HG02943 (cell line): ENCODE measurements at regions not wholly inside any gene's neighbourhood (a gene's known extent, or its start where the extent isn't known, plus 50 kb on each side); places are given as distances from the start of the nearest gene placed in this dataset.
"Not testable (repeated sequence)": the region's sequence is repeated elsewhere in the genome, so short reads cannot be mapped to it uniquely, and the experiment has no call there.

Experiments
- ATAC-seq: cut with Tn5 transposase; IDR thresholded peaks from one replicate; pipeline ENCODE4 v1.9.1; 2021; ENCODE audit warnings: mild to moderate bottlenecking, low read depth, moderate library complexity; ENCODE audit not compliant: unreplicated experiment

GRCh38 chr4:114226968-114227760 is 247.7 kb upstream of the ARSJ start:
- ATAC-seq, result no peak

- no peak for ATAC-seq
These were observed 250.3 kb upstream of the ARSJ start for GRCh38 chr4:114229706-114230105.

GRCh38 chr4:114236171-114236769 is 256.8 kb upstream of the ARSJ start:
- no peak for ATAC-seq

- no peak for ATAC-seq
These were observed 258.6 kb upstream of the ARSJ start for GRCh38 chr4:114237997-114238396.

GRCh38 chr4:114249561-114249960 is 270.1 kb upstream of the ARSJ start:
- ATAC-seq, result no peak

- no peak for ATAC-seq
These were observed 270.5 kb upstream of the ARSJ start for GRCh38 chr4:114249976-114250375.

GRCh38 chr4:114250439-114250891 is 271.0 kb upstream of the ARSJ start:
- ATAC-seq, result no peak

- no peak for ATAC-seq
These were observed 271.6 kb upstream of the ARSJ start for GRCh38 chr4:114251020-114251419.

- ATAC-seq, result no peak
These were observed 273.1 kb upstream of the ARSJ start for GRCh38 chr4:114252499-114252898.

GRCh38 chr4:114257501-114257900 is 278.1 kb upstream of the ARSJ start:
- no peak for ATAC-seq

- ATAC-seq, result not testable (repeated sequence)
These were observed 283.0 kb upstream of the ARSJ start for GRCh38 chr4:114262421-114262820.

GRCh38 chr4:114263233-114263632 is 283.8 kb upstream of the ARSJ start:
- no peak for ATAC-seq

- no peak for ATAC-seq
These were observed 285.0 kb upstream of the ARSJ start for GRCh38 chr4:114264452-114264851.

- no peak for ATAC-seq
These were observed 285.4 kb upstream of the ARSJ start for GRCh38 chr4:114264877-114265291.

- no peak for ATAC-seq
These were observed 285.9 kb upstream of the ARSJ start for GRCh38 chr4:114265342-114265741.

GRCh38 chr4:114267976-114268375 is 288.5 kb upstream of the ARSJ start:
- no peak for ATAC-seq

- no peak for ATAC-seq
These were observed 291.6 kb upstream of the ARSJ start for GRCh38 chr4:114271031-114271430.

- no peak for ATAC-seq
These were observed 292.8 kb upstream of the ARSJ start for GRCh38 chr4:114272226-114272625.

GRCh38 chr4:114273238-114273637 is 293.8 kb upstream of the ARSJ start:
- ATAC-seq, result no peak

GRCh38 chr4:114277690-114278089 is 298.2 kb upstream of the ARSJ start:
- no peak for ATAC-seq

- ATAC-seq, result no peak
These were observed 299.6 kb upstream of the ARSJ start for GRCh38 chr4:114279066-114279465.

- no peak for ATAC-seq
These were observed 300.3 kb upstream of the ARSJ start for GRCh38 chr4:114279711-114280110.
